BLaER1 treated with 17β-estradiol and CSF1 and Interleukin-3, amounts not matched to agents 10 nM and 100 nM (cell line): ENCODE measurements at regions not wholly inside any gene's neighbourhood (a gene's known extent, or its start where the extent isn't known, plus 50 kb on each side); places are given as distances from the start of the nearest gene placed in this dataset.

ENCODE experiments used
- H3K27ac ChIP-seq, 11 experiments: shearing (Covaris generic); formaldehyde crosslinking; 2 replicates each; pipeline ENCODE4 v1.8.1; 2022
- H3K27me3 ChIP-seq, 11 experiments: shearing (Covaris generic); formaldehyde crosslinking; 2 replicates each; pipeline ENCODE4 v1.8.1; 2022
- H3K36me3 ChIP-seq, 11 experiments: shearing (Covaris generic); formaldehyde crosslinking; 2 replicates each; pipeline ENCODE4 v1.8.1; 2022
- H3K4me1 ChIP-seq, 10 experiments: shearing (Covaris generic); formaldehyde crosslinking; 2 replicates each; pipeline ENCODE4 v1.8.1; 2022
- H3K4me2 ChIP-seq, 11 experiments: shearing (Covaris generic); formaldehyde crosslinking; 2 replicates each; pipeline ENCODE4 v1.8.1; 2022
- H3K4me3 ChIP-seq, 10 experiments: shearing (Covaris generic); formaldehyde crosslinking; 2 replicates each; pipeline ENCODE4 v1.8.1; 2022
- H3K9ac ChIP-seq, 11 experiments: shearing (Covaris generic); formaldehyde crosslinking; 2 replicates each; pipeline ENCODE4 v1.8.1; 2022
- H3K9me3 ChIP-seq, 11 experiments: shearing (Covaris generic); formaldehyde crosslinking; replicated peaks in 1 of 11; 2 replicates each; pipeline ENCODE4 v1.8.1; 2022
- H4K20me1 ChIP-seq, 11 experiments: shearing (Covaris generic); formaldehyde crosslinking; 2 replicates each; pipeline ENCODE4 v1.8.1; 2022
- Cebpa-rat ChIP-seq, 11 experiments: shearing (Covaris generic); IDR thresholded peaks; 2 replicates each; pipeline ENCODE4 v1.8.1; 2022

GRCh38 chr9:75615284-75615683, 275.2 kb upstream of the PCSK5 start:
- no peak overlapping the region for H3K9ac ChIP-seq
- peaks cover 0 to 4% (median 0%) of the 10 kb centered on the region in 11 experiments; a peak in 2 of 22 replicates for H3K9me3 ChIP-seq
- no peak overlapping the region for H3K4me2 ChIP-seq
- no peaks in the 10 kb centered on the region for H3K27me3 ChIP-seq
- no peaks in the 10 kb centered on the region for H4K20me1 ChIP-seq
- no peaks in the 10 kb centered on the region for H3K4me1 ChIP-seq
- no peak overlapping the region for H3K27ac ChIP-seq
- H3K4me3 ChIP-seq, result no peak overlapping the region
- H3K36me3 ChIP-seq, result no peaks in the 10 kb centered on the region
- no peak for TF ChIP-seq Cebpa-rat (IDR thresholded peaks at IDR 0.05)

GRCh38 chr9:75616052-75616451, 274.4 kb upstream of the PCSK5 start:
- no peak for TF ChIP-seq Cebpa-rat (IDR thresholded peaks at IDR 0.05)
- no peaks in the 10 kb centered on the region for H3K4me1 ChIP-seq

GRCh38 chr9:75616841-75617566, 273.5 kb upstream of the PCSK5 start:
- Histone ChIP-seq H3K4me3 (no peak overlapping the region), H3K9ac (no peak overlapping the region), H3K4me1 (no peaks in the 10 kb centered on the region), H3K9me3 (peaks cover 0 to 4% (median 0%) of the 10 kb centered on the region in 11 experiments; a peak in 2 of 22 replicates), H3K36me3 (no peaks in the 10 kb centered on the region), H4K20me1 (no peaks in the 10 kb centered on the region), H3K27ac (no peak overlapping the region), H3K27me3 (no peaks in the 10 kb centered on the region), H3K4me2 (no peak overlapping the region)
- TF ChIP-seq Cebpa-rat (IDR thresholded peaks at IDR 0.05), result no peak

More at GRCh38 chr9:75616052-75616451, 274.4 kb upstream of the PCSK5 start:
- no peak overlapping the region for H3K27ac ChIP-seq
- no peak overlapping the region for H3K4me3 ChIP-seq
- H3K27me3 ChIP-seq, result no peaks in the 10 kb centered on the region
- H3K36me3 ChIP-seq, result no peaks in the 10 kb centered on the region
- H3K9me3 ChIP-seq, result peaks cover 0 to 4% (median 0%) of the 10 kb centered on the region in 11 experiments; a peak in 2 of 22 replicates
- no peak overlapping the region for H3K4me2 ChIP-seq
- no peaks in the 10 kb centered on the region for H4K20me1 ChIP-seq
- no peak overlapping the region for H3K9ac ChIP-seq

GRCh38 chr9:75623462-75623861, 267.0 kb upstream of the PCSK5 start:
- no peak overlapping the region for H3K4me2 ChIP-seq
- no peak overlapping the region for H3K27ac ChIP-seq
- H3K36me3 ChIP-seq, result no peaks in the 10 kb centered on the region
- no peaks in the 10 kb centered on the region for H3K27me3 ChIP-seq
- H3K9me3 ChIP-seq, result peaks cover 0 to 4% (median 0%) of the 10 kb centered on the region in 11 experiments; a peak in 2 of 22 replicates
- H3K4me3 ChIP-seq, result no peak overlapping the region
- no peak for TF ChIP-seq Cebpa-rat (IDR thresholded peaks at IDR 0.05)
- no peak overlapping the region for H3K9ac ChIP-seq
- no peaks in the 10 kb centered on the region for H4K20me1 ChIP-seq
- H3K4me1 ChIP-seq, result peaks cover 0 to 7% (median 0%) of the 10 kb centered on the region in 10 experiments; a peak in 3 of 20 replicates

GRCh38 chr9:75624998-75625397, 265.5 kb upstream of the PCSK5 start:
- H3K4me2 ChIP-seq, result no peak overlapping the region
- no peaks in the 10 kb centered on the region for H3K36me3 ChIP-seq
- no peak for TF ChIP-seq Cebpa-rat (IDR thresholded peaks at IDR 0.05)
- H4K20me1 ChIP-seq, result no peaks in the 10 kb centered on the region
- H3K27me3 ChIP-seq, result no peaks in the 10 kb centered on the region
- H3K9me3 ChIP-seq, result no peaks in the 10 kb centered on the region; a peak in 1 of 22 replicates
- H3K4me1 ChIP-seq, result peaks cover 0 to 7% (median 0%) of the 10 kb centered on the region in 10 experiments; a peak in 3 of 20 replicates
- no peak overlapping the region for H3K4me3 ChIP-seq
- H3K27ac ChIP-seq, result no peak overlapping the region
- no peak overlapping the region for H3K9ac ChIP-seq

- Histone ChIP-seq H3K9ac (no peak overlapping the region), H3K4me3 (no peak overlapping the region), H3K27ac (no peak overlapping the region), H3K27me3 (no peaks in the 10 kb centered on the region), H3K36me3 (no peaks in the 10 kb centered on the region), H3K4me2 (no peak overlapping the region), H4K20me1 (no peaks in the 10 kb centered on the region), H3K4me1 (peaks cover 0 to 7% (median 0%) of the 10 kb centered on the region in 10 experiments; a peak in 3 of 20 replicates), H3K9me3 (no peaks in the 10 kb centered on the region)
- TF ChIP-seq Cebpa-rat (IDR thresholded peaks at IDR 0.05), result no peak
Measured at GRCh38 chr9:75626860-75627259, 263.6 kb upstream of the PCSK5 start.

- Histone ChIP-seq H3K9ac (no peak overlapping the region), H3K4me3 (no peak overlapping the region), H3K27ac (no peak overlapping the region), H3K4me2 (no peak overlapping the region), H3K36me3 (no peaks in the 10 kb centered on the region), H3K4me1 (peaks cover 0 to 7% (median 0%) of the 10 kb centered on the region in 10 experiments; a peak in 4 of 20 replicates), H3K9me3 (no peaks in the 10 kb centered on the region), H4K20me1 (no peaks in the 10 kb centered on the region), H3K27me3 (no peaks in the 10 kb centered on the region)
- TF ChIP-seq Cebpa-rat (IDR thresholded peaks at IDR 0.05), result no peak
Measured at GRCh38 chr9:75628952-75629351, 261.5 kb upstream of the PCSK5 start.

GRCh38 chr9:75633451-75634057, 256.9 kb upstream of the PCSK5 start:
- no peaks in the 10 kb centered on the region for H3K36me3 ChIP-seq
- no peaks in the 10 kb centered on the region for H3K27me3 ChIP-seq
- no peak overlapping the region for H3K27ac ChIP-seq
- H3K9ac ChIP-seq, result no peak overlapping the region
- no peak for TF ChIP-seq Cebpa-rat (IDR thresholded peaks at IDR 0.05)
- H3K9me3 ChIP-seq, result no peaks in the 10 kb centered on the region
- H4K20me1 ChIP-seq, result no peaks in the 10 kb centered on the region
- H3K4me1 ChIP-seq, result peaks cover 0 to 10% (median 0%) of the 10 kb centered on the region in 10 experiments; a peak in 5 of 20 replicates
- no peak overlapping the region for H3K4me2 ChIP-seq
- no peak overlapping the region for H3K4me3 ChIP-seq

- no peak overlapping the region for H3K27ac ChIP-seq
- no peak for TF ChIP-seq Cebpa-rat (IDR thresholded peaks at IDR 0.05)
- H3K27me3 ChIP-seq, result no peaks in the 10 kb centered on the region
- H3K4me1 ChIP-seq, result peaks cover 0 to 10% (median 0%) of the 10 kb centered on the region in 10 experiments; a peak in 5 of 20 replicates
- peak overlapping the region in 1 of 11 experiments; percentile 20; a peak in 2 of 22 replicates for H3K4me2 ChIP-seq
- H3K36me3 ChIP-seq, result no peaks in the 10 kb centered on the region
- no peaks in the 10 kb centered on the region for H4K20me1 ChIP-seq
- no peaks in the 10 kb centered on the region for H3K9me3 ChIP-seq
- no peak overlapping the region for H3K4me3 ChIP-seq
- no peak overlapping the region for H3K9ac ChIP-seq
Measured at GRCh38 chr9:75636427-75637045, 253.9 kb upstream of the PCSK5 start.
